Vagina (tissue), 2 donors: ENCODE measurements at regions not wholly inside any gene's neighbourhood (a gene's known extent, or its start where the extent isn't known, plus 50 kb on each side); places are given as distances from the start of the nearest gene placed in this dataset.
A peak's percentile ranks its signal among the peaks of the same experiment; 100 is the strongest.

Experiments used
- DNase-seq, 2 donors: peaks; one replicate each; pipeline ENCODE4 v3.0.0-alpha.2; 2017; ENCODE audit errors: extremely low spot score in 2 of 2
- H3K27ac ChIP-seq: fragments of 200-600 bp; sonication (generic); one replicate; pipeline ENCODE4 v1.5.1; 2019
- H3K27me3 ChIP-seq: fragments of 200-600 bp; sonication (generic); one replicate; pipeline ENCODE4 v1.5.1; 2019
- H3K36me3 ChIP-seq, 2 donors: fragments of 200-600 bp; sonication (generic); one replicate each; pipeline ENCODE4 v1.5.1; 2017 to 2019
- H3K4me1 ChIP-seq: fragments of 200-600 bp; sonication (generic); one replicate; pipeline ENCODE4 v1.5.1; 2019
- H3K4me3 ChIP-seq, 2 donors: fragments of 200-600 bp; sonication (generic); 1 replicate in 1 of 2; 2 replicates in 1 of 2; pipeline ENCODE4 v1.5.1; 2016 to 2019
- H3K9me3 ChIP-seq: fragments of 200-600 bp; sonication (generic); one replicate; pipeline ENCODE4 v1.5.1; 2019
- POLR2A ChIP-seq, 2 donors: fragments of 450-650 bp; IDR thresholded peaks; one replicate each; pipeline ENCODE4 v1.6.1; 2017; ENCODE audit warnings: antibody characterized with exemption in 2 of 2, mild to moderate bottlenecking in 2 of 2, moderate library complexity in 2 of 2
- POLR2AphosphoS5 ChIP-seq, 2 donors: sonication (generic); formaldehyde crosslinking; IDR thresholded peaks; one replicate each; pipeline ENCODE4 v1.9.0; 2017; ENCODE audit warnings: antibody characterized with exemption in 2 of 2, mild to moderate bottlenecking in 2 of 2, low read depth in 1 of 2; ENCODE audit not compliant: insufficient read depth in 1 of 2
- intact Hi-C: fragments of 100-400 bp; cut with DNase I; formaldehyde crosslinking; loops from one replicate; pipeline ENCODE4 v1.15.1; 2023
- TF ChIP-seq, protein P1 (sequence below), 3 experiments: fragments of 450-650 bp in 2 of 3; fragments of 200-600 bp in 1 of 3; sonication (generic) in 1 of 3; IDR thresholded peaks; one replicate each; pipeline ENCODE4 v1.5.1; 2017 to 2019; ENCODE audit warnings: antibody characterized with exemption in 3 of 3, mild to moderate bottlenecking in 2 of 3, moderate library complexity in 2 of 3

DNA sequence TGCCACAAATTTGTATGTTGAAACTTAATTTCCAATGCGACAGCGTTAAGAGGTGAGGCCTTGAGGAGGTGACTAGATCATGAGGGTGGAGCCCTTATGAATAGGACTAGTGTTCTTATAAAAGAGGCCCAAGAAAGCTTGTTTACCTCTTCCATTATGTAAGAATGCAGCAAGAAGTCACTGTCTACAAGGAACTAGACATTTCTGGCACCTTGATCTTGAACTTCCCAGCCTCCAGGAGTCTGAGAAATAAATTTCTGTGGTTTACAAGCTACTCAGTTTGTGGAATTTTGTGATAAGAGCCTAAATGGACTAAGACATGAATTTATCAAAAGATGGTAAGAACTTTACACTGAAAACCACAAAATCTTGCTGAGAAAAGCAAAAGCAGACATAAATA, 173.6 kb upstream of the SGK1 start:
- no peak for DNase-seq
- Histone ChIP-seq H3K9me3 (no peaks in the 10 kb centered on the region), H3K27me3 (no peaks in the 10 kb centered on the region), H3K4me1 (peaks cover under 1% of the 10 kb centered on the region), H3K36me3 (no peaks in the 10 kb centered on the region), H3K27ac (peak overlapping the region; percentile 17), H3K4me3 (no peak overlapping the region)
- TF ChIP-seq POLR2AphosphoS5 (IDR thresholded peaks at IDR 0.05; ENCODE audit: insufficient read depth in 1 of 2, low read depth in 1 of 2) (peak in 1 of 2 donors; percentile 67), POLR2A (IDR thresholded peaks at IDR 0.05) (no peak)
- TF ChIP-seq, protein P1, sequence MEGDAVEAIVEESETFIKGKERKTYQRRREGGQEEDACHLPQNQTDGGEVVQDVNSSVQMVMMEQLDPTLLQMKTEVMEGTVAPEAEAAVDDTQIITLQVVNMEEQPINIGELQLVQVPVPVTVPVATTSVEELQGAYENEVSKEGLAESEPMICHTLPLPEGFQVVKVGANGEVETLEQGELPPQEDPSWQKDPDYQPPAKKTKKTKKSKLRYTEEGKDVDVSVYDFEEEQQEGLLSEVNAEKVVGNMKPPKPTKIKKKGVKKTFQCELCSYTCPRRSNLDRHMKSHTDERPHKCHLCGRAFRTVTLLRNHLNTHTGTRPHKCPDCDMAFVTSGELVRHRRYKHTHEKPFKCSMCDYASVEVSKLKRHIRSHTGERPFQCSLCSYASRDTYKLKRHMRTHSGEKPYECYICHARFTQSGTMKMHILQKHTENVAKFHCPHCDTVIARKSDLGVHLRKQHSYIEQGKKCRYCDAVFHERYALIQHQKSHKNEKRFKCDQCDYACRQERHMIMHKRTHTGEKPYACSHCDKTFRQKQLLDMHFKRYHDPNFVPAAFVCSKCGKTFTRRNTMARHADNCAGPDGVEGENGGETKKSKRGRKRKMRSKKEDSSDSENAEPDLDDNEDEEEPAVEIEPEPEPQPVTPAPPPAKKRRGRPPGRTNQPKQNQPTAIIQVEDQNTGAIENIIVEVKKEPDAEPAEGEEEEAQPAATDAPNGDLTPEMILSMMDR (IDR thresholded peaks at IDR 0.05): no peak
- intact Hi-C loops: no loop called here

DNA sequence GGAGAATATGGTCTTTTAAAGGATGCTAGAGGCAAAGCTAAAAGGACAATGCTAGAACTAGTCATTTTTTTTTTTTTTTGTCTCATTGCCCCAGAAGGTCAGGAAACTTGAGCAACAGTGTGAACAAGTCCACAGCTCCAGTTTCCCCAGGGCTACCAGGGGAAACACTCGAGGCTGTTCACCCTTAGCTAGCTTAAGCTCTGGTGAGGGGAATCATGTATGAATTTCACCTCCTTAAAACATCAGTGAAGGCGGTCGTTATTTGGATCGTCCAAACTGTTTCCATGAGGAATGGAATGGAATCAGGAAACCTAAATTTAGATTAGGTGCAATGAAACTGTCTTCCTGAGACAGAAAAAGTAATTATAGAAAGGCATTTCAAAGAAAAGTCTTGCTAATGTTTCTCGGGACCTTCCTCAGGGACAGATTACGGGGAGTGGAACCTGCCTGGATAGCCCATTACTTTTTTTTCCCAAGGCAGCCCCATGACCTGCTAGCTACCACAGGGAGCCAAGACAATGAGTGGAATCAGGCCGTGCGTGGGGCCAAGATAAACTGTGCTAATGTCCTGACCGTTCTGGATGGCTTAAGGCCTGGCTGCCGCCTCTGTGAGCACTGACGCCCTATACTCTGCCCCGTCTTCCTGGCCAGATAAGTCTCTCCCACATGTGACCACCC, 164.8 kb upstream of the SGK1 start:
- H3K4me3 ChIP-seq: no peak overlapping the region
- intact Hi-C loops: no loop called here
- H3K4me1 ChIP-seq: no peaks in the 10 kb centered on the region
- TF ChIP-seq, protein P1 (IDR thresholded peaks at IDR 0.05): no peak
- no peak for TF ChIP-seq POLR2AphosphoS5 (IDR thresholded peaks at IDR 0.05; ENCODE audit: insufficient read depth in 1 of 2, low read depth in 1 of 2)
- TF ChIP-seq POLR2A (IDR thresholded peaks at IDR 0.05): no peak
- no peaks in the 10 kb centered on the region for H3K36me3 ChIP-seq
- no peak for DNase-seq
- H3K9me3 ChIP-seq: no peaks in the 10 kb centered on the region
- no peaks in the 10 kb centered on the region for H3K27me3 ChIP-seq
- no peak overlapping the region for H3K27ac ChIP-seq

DNA sequence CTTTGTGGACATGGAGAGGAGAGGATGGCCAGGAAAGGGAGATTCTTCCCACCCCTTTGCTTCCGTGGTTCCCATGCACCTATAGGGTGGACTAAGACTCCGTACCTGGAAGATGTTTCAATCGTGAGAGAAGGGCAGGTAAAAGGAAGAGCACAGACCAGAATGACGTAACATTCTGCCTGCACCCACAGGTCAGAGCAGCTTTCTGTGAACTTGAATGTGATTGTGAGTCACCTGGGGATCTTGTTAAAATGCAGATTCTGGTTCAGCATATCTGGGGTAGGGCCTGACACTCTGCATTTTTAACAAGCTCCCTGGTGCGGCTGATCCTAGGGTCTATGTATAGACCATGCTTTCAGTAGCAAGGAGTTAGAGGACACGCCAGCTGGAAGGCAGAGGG, 164.1 kb upstream of the SGK1 start:
- Histone ChIP-seq H3K4me3 (no peak overlapping the region), H3K9me3 (no peaks in the 10 kb centered on the region), H3K36me3 (no peaks in the 10 kb centered on the region), H3K4me1 (no peaks in the 10 kb centered on the region), H3K27ac (no peak overlapping the region), H3K27me3 (no peaks in the 10 kb centered on the region)
- intact Hi-C loops: no loop called here
- no peak for DNase-seq
- peak in 1 of 2 donors; percentile 49 for TF ChIP-seq POLR2AphosphoS5 (IDR thresholded peaks at IDR 0.05; ENCODE audit: insufficient read depth in 1 of 2, low read depth in 1 of 2)
- TF ChIP-seq POLR2A (IDR thresholded peaks at IDR 0.05): no peak

DNA sequence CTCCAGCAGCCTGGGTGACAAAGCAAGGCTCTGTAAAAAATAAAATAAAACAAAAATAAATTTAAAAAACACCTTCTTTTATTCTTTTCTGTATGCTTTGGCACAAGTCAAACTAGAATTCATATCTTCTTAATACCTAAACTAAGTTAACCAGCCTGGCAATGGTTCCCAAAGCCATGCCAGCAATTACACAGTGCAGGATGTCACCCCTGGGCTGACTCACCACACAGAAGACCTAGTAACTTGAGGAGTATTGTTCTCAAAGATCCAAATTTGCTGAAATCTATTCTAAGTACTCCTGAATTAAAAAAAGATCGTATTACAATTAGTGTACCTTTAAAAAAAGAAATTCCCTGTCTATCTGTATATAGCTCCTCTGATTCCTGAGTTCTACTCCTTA, 162.7 kb upstream of the SGK1 start:
- H3K4me3 ChIP-seq: no peak overlapping the region
- no peak for DNase-seq
- H3K27ac ChIP-seq: no peak overlapping the region
- no peaks in the 10 kb centered on the region for H3K36me3 ChIP-seq
- TF ChIP-seq POLR2A (IDR thresholded peaks at IDR 0.05): no peak
- peak in 1 of 2 donors; percentile 24 for TF ChIP-seq POLR2AphosphoS5 (IDR thresholded peaks at IDR 0.05; ENCODE audit: insufficient read depth in 1 of 2, low read depth in 1 of 2)
- intact Hi-C loops: no loop called here
- no peaks in the 10 kb centered on the region for H3K4me1 ChIP-seq
- no peaks in the 10 kb centered on the region for H3K27me3 ChIP-seq
- no peaks in the 10 kb centered on the region for H3K9me3 ChIP-seq

DNA sequence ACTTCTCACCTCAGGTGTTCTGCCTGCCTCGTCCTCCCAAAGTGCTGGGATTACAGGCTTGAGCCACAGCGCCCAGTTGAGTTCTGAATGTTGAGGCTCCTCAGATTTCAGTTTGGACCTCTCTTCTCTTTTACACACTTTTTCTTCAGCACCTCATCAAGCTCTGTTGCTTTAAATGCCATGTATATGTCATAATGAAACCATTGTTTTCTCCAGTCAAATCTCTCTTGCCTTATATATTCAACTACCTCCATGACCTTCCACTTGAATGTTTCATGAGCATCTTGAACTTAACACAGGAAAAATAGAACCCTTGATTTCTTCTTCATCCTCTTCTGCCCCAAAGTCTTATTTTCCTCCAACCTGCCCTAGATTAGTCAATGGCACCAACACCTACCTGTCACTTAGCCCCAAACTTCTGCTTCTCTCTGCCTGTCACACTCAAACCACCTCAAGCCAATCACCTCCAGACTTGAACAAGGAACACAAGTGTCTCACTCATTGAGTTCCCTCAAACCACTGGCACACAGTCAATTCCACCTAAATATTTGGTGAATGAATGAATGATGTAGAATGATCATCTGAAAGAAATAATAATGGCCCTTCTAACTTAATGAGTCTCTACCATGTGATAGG, 161.0 kb upstream of the SGK1 start:
- Histone ChIP-seq H3K36me3 (no peaks in the 10 kb centered on the region), H3K27me3 (no peaks in the 10 kb centered on the region), H3K4me1 (no peaks in the 10 kb centered on the region), H3K4me3 (no peak overlapping the region), H3K27ac (no peak overlapping the region), H3K9me3 (no peaks in the 10 kb centered on the region)
- TF ChIP-seq, protein P1 (IDR thresholded peaks at IDR 0.05): no peak
- TF ChIP-seq POLR2AphosphoS5 (IDR thresholded peaks at IDR 0.05; ENCODE audit: insufficient read depth in 1 of 2, low read depth in 1 of 2) (no peak), POLR2A (IDR thresholded peaks at IDR 0.05) (no peak)
- intact Hi-C loops: no loop called here
- DNase-seq: no peak
